Left ventricle myocardium inferior (tissue), 1 donor: ENCODE measurements at regions not wholly inside any gene's neighbourhood (a gene's known extent, or its start where the extent isn't known, plus 50 kb on each side); places are given as distances from the start of the nearest gene placed in this dataset.

ENCODE experiments used
- DNase-seq: peaks from one replicate; pipeline ENCODE4 v3.0.0-alpha.2; 2020
- H3K27ac ChIP-seq: fragments of 200-600 bp; replicated peaks from 2 replicates; pipeline ENCODE4 v1.8.0; 2021
- H3K27me3 ChIP-seq: fragments of 200-600 bp; 2 replicates; pipeline ENCODE4 v1.8.0; 2021; ENCODE audit warnings: low read depth
- H3K36me3 ChIP-seq: fragments of 200-600 bp; 2 replicates; pipeline ENCODE4 v1.8.0; 2021
- H3K4me1 ChIP-seq: fragments of 200-600 bp; 2 replicates; pipeline ENCODE4 v1.8.0; 2021
- H3K4me3 ChIP-seq: fragments of 200-600 bp; 2 replicates; pipeline ENCODE4 v1.8.0; 2021; ENCODE audit warnings: mild to moderate bottlenecking, moderate library complexity
- H3K9me3 ChIP-seq: fragments of 200-600 bp; replicated peaks from 2 replicates; pipeline ENCODE4 v1.8.0; 2021
- CTCF ChIP-seq: fragments of 200-600 bp; IDR thresholded peaks from 2 replicates; pipeline ENCODE4 v1.8.0; 2021; ENCODE audit warnings: antibody characterized with exemption, mild to moderate bottlenecking, borderline replicate concordance
- intact Hi-C: fragments of 100-400 bp; cut with micrococcal nuclease; formaldehyde crosslinking; loops from one replicate; pipeline ENCODE4 v1.11.0; 2022
- donor health status: DM: no; HTN: yes; CAD: no; lungs with severe emphysema.

- no peak for TF ChIP-seq CTCF
- no peaks in the 10 kb centered on the region for H3K9me3 ChIP-seq
- DNase-seq = no peak
- H3K4me1 ChIP-seq = no peaks in the 10 kb centered on the region
- H3K36me3 ChIP-seq = no peaks in the 10 kb centered on the region
- H3K27ac ChIP-seq = no peak overlapping the region
- intact Hi-C loops = no loop called here
- H3K4me3 ChIP-seq = no peak overlapping the region
- peaks cover 14% of the 10 kb centered on the region for H3K27me3 ChIP-seq
These were observed 67.2 kb upstream of the DAP start for GRCh38 chr5:10828241-10828640.

- intact Hi-C loops = no loop called here
These were observed 66.5 kb upstream of the DAP start for GRCh38 chr5:10827571-10827970.

GRCh38 chr5:10826971-10827370, 65.9 kb upstream of the DAP start:
- no peak for TF ChIP-seq CTCF
- H3K9me3 ChIP-seq = no peaks in the 10 kb centered on the region
- no peak overlapping the region for H3K27ac ChIP-seq
- H3K36me3 ChIP-seq = no peaks in the 10 kb centered on the region
- intact Hi-C loops = no loop called here
- DNase-seq = no peak
- H3K4me1 ChIP-seq = no peaks in the 10 kb centered on the region
- H3K27me3 ChIP-seq = peaks cover 24% of the 10 kb centered on the region
- H3K4me3 ChIP-seq = no peak overlapping the region

More at GRCh38 chr5:10827571-10827970, 66.5 kb upstream of the DAP start:
- Histone ChIP-seq H3K27me3 (peaks cover 20% of the 10 kb centered on the region), H3K4me1 (no peaks in the 10 kb centered on the region), H3K4me3 (no peak overlapping the region), H3K27ac (no peak overlapping the region), H3K9me3 (no peaks in the 10 kb centered on the region), H3K36me3 (no peaks in the 10 kb centered on the region)
- TF ChIP-seq CTCF = no peak
- DNase-seq = no peak

- H3K4me1 ChIP-seq = no peaks in the 10 kb centered on the region
- TF ChIP-seq CTCF = no peak
- H3K27me3 ChIP-seq = peaks cover 29% of the 10 kb centered on the region
- DNase-seq = no peak
- H3K36me3 ChIP-seq = no peaks in the 10 kb centered on the region
- H3K4me3 ChIP-seq = no peak overlapping the region
- intact Hi-C loops = no loop called here
- no peak overlapping the region for H3K27ac ChIP-seq
- no peaks in the 10 kb centered on the region for H3K9me3 ChIP-seq
These were observed 65.0 kb upstream of the DAP start for GRCh38 chr5:10825897-10826644.

- no peak for TF ChIP-seq CTCF
- Histone ChIP-seq H3K36me3 (no peaks in the 10 kb centered on the region), H3K27me3 (peaks cover 5% of the 10 kb centered on the region), H3K4me1 (peaks cover 9% of the 10 kb centered on the region), H3K27ac (no peak overlapping the region), H3K9me3 (peaks cover 17% of the 10 kb centered on the region), H3K4me3 (no peak overlapping the region)
- intact Hi-C loops = no loop called here
- no peak for DNase-seq
These were observed 51.2 kb upstream of the DAP start for GRCh38 chr5:10812218-10812617.
